ENCODE measurements at regions not wholly inside any gene's neighbourhood (a gene's known extent, or its start where the extent isn't known, plus 50 kb on each side); places are given as distances from the start of the nearest gene placed in this dataset.

DNA sequence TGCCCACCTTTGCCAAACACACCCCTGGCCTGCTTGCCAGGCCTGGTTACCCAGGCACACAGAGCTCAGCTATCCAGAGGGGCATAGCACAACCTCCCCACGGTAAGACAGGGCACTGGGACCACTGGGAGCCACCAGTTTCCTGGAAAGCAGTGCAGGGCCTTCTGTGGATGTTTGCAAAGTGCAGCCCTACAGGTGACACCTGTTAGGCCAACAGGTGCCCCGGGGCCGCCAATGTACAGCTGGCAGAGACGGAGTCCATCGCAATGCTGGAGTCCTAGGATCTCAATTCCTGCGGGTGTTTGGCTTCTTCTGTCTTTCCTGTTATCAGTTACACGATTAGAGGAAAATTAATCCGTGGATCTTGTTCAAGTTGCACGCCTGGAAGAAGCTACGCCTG lies 94.9 kb downstream of the NPTX2 start:
- Histone ChIP-seq H4K20me1 (ENCODE audit: control insufficient read depth, insufficient read depth, insufficient read length) (no peaks in the 10 kb centered on the region), H3K79me1 (ENCODE audit: insufficient read depth, low read depth, low read length, poor library complexity, severe bottlenecking) (no peaks in the 10 kb centered on the region), H3K9me3 (ENCODE audit: control insufficient read depth, low read depth, low read length) (no peaks in the 10 kb centered on the region), H3K4me1 (ENCODE audit: insufficient read depth, low read length) (no peaks in the 10 kb centered on the region), H3K23me2 (ENCODE audit: insufficient read length, low read depth, low read length, poor library complexity, severe bottlenecking) (no peaks in the 10 kb centered on the region), H4K5ac (ENCODE audit: insufficient read length, low read depth, low read length) (no peak overlapping the region), H3K79me2 (ENCODE audit: insufficient read depth, low read length) (no peaks in the 10 kb centered on the region), H2BK20ac (ENCODE audit: low read depth, low read length, poor library complexity, severe bottlenecking) (no peak overlapping the region), H3K18ac (ENCODE audit: insufficient read length, low read depth, low read length) (no peak overlapping the region), H3K27ac (ENCODE audit: insufficient read length, low read depth, low read length) (no peak overlapping the region), H2AK5ac (ENCODE audit: insufficient read length, low read length) (no peak overlapping the region), H3K56ac (ENCODE audit: insufficient read length, low read depth, low read length) (no peak overlapping the region), H2BK12ac (ENCODE audit: insufficient read length, low read depth, low read length) (no peak overlapping the region), H3K23ac (ENCODE audit: insufficient read length, low read depth, low read length) (no peak overlapping the region), H4K8ac (replicated peaks; ENCODE audit: insufficient read length, low read depth, low read length) (no peak overlapping the region), H2BK15ac (ENCODE audit: low read depth, low read length) (no peak overlapping the region), H4K91ac (ENCODE audit: insufficient read length, low read depth, low read length) (no peak overlapping the region), H3K4me2 (ENCODE audit: insufficient read depth, insufficient read length, low read length) (no peak overlapping the region), H3K27me3 (ENCODE audit: insufficient read depth, low read length) (no peaks in the 10 kb centered on the region), H2BK120ac (ENCODE audit: low read depth, low read length, poor library complexity, severe bottlenecking) (no peak overlapping the region), H3K14ac (ENCODE audit: insufficient read depth, low read length) (no peak overlapping the region), H3K4ac (ENCODE audit: low read depth, low read length) (no peak overlapping the region), H2AFZ (ENCODE audit: low read length) (no peak overlapping the region), H2BK5ac (ENCODE audit: insufficient read length, low read length) (no peak overlapping the region), H3T11ph (ENCODE audit: low read length) (no peak overlapping the region), H3K9ac (ENCODE audit: extremely low read depth, insufficient read length, low read length) (no peak overlapping the region)
- H3K4me3 Mint-ChIP-seq, result no peak overlapping the region
- no peak for TF ChIP-seq CTCF (conservative IDR thresholded peaks at IDR 0.05)
- H3K36me3 Mint-ChIP-seq (ENCODE audit: insufficient read depth in 1 of 3, low read depth in 3 of 3), result no peaks in the 10 kb centered on the region
- H3K27ac Mint-ChIP-seq, result no peak overlapping the region
- H3K9me3 Mint-ChIP-seq, result no peaks in the 10 kb centered on the region
- peaks cover 17% of the 10 kb centered on the region for H3K27me3 Mint-ChIP-seq (ENCODE audit: low read depth)
- no peak for DNase-seq
- WGBS (ENCODE audit: extremely low coverage, insufficient read length, low lambda C conversion rate), result no CpG with 5 or more reads among the region's 10 CpGs
- H3K4me1 Mint-ChIP-seq, result no peaks in the 10 kb centered on the region

Data from H9 (cell line).